HG03060 (cell line): ENCODE measurements at regions not wholly inside any gene's neighbourhood (a gene's known extent, or its start where the extent isn't known, plus 50 kb on each side); places are given as distances from the start of the nearest gene placed in this dataset.

Experiments used
- ATAC-seq: cut with Tn5 transposase; IDR thresholded peaks from one replicate; pipeline ENCODE4 v1.9.1; 2021; ENCODE audit warnings: low read depth, moderate number of reproducible peaks; ENCODE audit not compliant: unreplicated experiment

GRCh38 chr1:219805191-219805590 lies 123.2 kb downstream of the SLC30A10 start:
- no peak for ATAC-seq

GRCh38 chr1:219801156-219801820 lies 127.1 kb downstream of the SLC30A10 start:
- no peak for ATAC-seq

DNA sequence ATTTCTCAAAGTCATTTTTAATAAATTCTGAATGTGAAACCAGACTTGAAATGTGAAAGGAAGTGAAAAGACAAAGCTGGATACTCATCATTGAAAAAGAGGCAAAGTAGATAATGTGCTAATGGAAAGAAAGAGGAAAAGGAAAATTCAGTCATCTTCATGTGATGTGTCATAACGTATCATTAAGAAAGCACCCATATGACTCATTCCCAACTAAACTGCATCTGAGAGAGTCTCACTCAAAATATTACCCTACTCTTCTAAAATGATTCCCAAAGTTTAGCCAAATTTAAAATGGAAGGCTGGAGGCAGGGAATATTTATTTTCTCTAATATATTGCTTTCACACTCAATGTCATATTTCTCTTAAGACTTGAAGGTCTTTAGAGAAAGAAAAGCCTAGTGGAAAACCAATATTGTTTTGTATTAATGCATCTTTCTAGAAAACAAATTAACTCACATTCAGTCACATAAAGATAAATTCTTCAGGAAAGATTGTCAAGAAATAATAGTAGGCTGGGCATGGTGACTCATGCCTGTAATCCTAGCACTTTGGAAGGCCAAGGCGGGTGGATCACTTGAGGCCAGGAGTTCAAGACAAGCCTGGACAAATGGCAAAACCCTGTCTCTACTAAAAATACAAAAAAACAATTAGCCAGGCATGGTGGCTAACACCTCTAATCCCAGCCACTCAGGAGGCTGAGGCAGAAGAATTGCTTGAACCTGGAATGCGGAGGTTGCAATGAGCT lies 129.9 kb downstream of the SLC30A10 start:
- ATAC-seq = peak; percentile 41

GRCh38 chr1:219797683-219798082 lies 130.7 kb downstream of the SLC30A10 start:
- no peak for ATAC-seq

GRCh38 chr1:219797009-219797408 lies 131.3 kb downstream of the SLC30A10 start:
- ATAC-seq = no peak

- ATAC-seq = no peak
These were observed 132.9 kb downstream of the SLC30A10 start for GRCh38 chr1:219795363-219795917.

DNA sequence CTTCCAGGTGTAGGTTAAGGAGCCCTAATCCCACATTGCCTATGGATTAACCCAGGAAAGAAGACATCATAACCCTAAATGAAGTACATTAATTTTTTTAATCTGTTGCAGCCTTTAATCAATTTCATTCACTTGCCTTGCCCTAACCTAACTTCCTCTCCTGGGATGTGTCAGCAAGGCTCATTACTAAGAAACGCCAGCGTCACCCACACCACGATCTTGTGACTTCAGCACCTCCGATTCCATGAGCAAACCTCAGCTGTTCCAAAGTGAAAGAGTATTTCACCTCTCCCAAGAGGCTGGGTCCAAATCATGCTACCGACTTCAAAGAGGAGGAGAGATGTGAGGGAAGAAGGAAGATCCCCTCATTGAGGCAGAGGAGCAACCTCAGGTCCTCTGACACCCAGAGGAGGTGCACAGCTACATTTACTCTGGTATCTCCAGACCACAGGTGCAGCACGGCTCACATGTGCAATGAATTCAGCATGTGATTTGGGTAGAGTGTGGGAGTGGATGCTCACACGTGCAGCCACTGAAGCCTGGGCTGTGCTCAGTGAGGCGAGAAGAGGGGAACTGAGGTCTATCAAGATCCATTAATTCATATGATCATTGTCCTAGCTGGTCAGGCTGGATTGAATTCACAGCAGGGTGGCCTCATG lies 134.1 kb downstream of the SLC30A10 start:
- peak; percentile 64 for ATAC-seq

- no peak for ATAC-seq
These were observed 135.9 kb downstream of the SLC30A10 start for GRCh38 chr1:219792337-219793021.

DNA sequence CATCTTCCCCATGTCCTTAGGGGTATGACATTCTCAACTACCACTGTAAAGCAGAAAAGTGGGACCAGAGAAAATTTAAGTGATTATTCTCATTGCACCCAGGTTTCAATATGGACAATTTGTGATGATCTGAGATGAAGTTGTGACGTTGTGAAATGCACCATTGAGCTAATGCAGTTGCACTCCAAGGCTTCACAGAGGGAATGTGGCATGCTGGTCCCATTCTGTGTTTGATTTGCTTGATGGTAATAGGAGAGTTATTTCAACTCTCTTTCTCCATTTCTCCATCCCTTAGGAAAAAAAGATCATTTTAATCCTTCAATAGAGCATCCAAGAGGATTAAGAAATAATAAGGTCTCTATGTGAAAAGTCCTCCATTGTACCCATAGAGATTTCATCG lies 136.6 kb downstream of the SLC30A10 start:
- no peak for ATAC-seq

GRCh38 chr1:219790834-219791615 lies 137.3 kb downstream of the SLC30A10 start:
- ATAC-seq = no peak

DNA sequence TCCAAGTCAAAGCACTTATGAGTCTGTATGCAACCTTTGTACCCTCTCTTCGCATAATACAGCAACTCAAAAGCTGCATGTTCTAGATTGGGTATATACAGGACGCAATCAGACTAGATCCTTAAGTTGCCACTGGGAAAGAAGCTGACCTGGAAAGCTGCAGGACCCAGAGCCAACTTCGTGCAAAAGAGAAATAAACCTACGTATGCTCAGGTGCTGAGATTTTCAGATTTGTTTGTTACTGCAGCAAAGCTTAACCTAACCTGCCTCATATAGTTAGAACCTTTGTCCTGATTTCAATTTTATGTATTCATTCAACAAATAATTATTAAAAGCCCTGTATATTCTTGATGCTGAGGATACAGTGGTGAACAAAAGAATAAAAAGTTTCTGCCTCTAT lies 139.7 kb downstream of the SLC30A10 start:
- no peak for ATAC-seq

DNA sequence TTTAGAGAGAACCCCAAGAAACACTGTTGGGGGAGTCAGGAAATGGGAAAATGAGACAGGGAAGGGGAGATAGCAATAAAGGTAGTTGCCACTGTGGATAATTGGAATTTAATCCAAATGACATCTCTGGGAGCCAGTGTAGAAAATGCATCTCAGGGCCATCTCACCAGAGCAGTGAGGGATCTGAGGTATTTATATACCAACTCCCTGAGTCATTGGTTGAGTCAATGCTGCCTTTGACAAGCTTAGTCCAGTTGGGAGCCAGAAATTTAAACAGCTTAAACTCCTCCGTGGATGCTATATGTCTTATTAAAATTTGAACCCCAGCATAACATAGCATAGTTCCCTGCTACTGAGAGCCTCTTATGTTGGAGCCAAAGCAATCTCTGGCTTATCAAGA lies 140.3 kb downstream of the SLC30A10 start:
- no peak for ATAC-seq

DNA sequence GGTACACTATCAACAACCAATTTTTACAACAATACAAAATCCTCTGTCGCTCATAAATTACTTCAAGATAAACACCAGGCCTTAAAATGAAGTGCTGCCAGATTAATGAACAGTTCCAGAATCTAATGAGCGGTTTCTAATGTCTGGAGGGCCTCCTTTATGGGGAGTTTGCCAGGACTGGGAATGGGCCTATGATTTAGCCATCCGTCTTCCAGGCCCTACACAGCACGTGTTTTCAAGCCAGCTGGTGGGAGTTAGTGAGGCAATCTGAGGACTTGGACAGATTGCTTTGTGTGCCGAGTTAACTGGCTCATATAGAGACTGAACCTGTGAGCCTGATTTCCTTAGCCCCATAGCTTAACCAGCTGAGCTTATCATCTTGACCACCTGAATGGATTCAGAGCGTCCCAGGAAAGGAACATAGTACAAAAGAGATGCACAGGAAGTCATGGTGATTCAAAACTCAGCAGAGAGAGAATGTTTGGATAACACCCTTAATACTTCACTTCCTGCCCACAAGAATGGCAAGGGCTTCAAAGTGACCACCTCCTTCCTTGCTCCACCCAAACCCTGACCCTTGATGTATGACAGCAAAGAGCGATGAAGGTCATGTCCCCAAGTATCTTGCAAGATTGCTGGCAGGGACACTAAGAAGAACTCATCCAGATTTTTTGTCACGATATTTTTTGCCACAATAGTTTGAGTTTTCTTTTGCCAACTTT lies 143.5 kb downstream of the SLC30A10 start:
- ATAC-seq = no peak

GRCh38 chr1:219783605-219784235 lies 144.6 kb downstream of the SLC30A10 start:
- ATAC-seq = no peak

DNA sequence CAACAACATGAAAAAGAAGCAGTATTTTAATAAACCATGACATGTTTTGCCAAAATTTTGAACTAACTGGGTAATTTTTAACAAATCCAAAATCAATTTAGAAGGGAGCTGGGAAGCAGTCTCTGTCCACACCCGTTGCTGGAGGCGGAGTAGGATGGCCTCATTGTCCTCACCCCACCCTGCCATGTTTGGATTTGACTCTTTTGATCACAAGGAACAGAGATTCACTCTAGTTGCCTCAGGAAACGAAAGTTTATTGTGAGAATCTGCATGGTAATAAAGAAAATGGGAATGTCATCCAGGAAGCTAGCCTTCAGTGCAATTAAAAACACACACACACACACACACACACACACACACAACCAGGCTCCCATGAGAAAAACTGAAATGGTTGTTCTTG lies 145.4 kb downstream of the SLC30A10 start:
- no peak for ATAC-seq

- no peak for ATAC-seq
These were observed 146.0 kb downstream of the SLC30A10 start for GRCh38 chr1:219782311-219782710.

DNA sequence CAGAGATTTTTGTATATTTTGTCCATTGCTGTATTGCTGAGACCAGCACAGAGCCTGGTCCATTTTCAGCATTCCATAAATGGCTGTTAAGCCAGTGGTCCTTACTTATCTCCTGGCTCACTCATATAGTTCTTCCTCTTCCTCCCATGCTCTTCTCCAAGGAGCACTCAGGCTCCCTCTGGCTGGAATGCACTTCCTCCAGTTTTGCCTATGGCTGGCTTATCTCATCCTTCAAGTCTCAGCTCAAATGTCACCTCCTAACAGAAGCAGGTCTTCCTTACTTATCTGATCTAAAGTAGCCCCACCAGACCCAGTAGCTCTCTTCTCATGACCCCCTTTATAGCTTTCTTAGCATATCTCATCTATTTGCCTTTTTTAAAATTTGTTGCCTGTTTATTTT lies 146.9 kb downstream of the SLC30A10 start:
- no peak for ATAC-seq

GRCh38 chr1:219778793-219779369 lies 149.5 kb downstream of the SLC30A10 start:
- no peak for ATAC-seq

- ATAC-seq = no peak
These were observed 150.2 kb downstream of the SLC30A10 start for GRCh38 chr1:219778110-219778509.
